Thyroid gland (tissue), 4 donors: ENCODE measurements at regions not wholly inside any gene's neighbourhood (a gene's known extent, or its start where the extent isn't known, plus 50 kb on each side); places are given as distances from the start of the nearest gene placed in this dataset.

Experiments used
- CTCF ChIP-seq, 6 experiments: fragments of 200-600 bp in 3 of 6; fragments of 450-650 bp in 3 of 6; sonication (generic) in 3 of 6; IDR thresholded peaks; one replicate each; pipeline ENCODE4 v1.5.1; 2016 to 2019; ENCODE audit warnings: antibody characterized with exemption in 6 of 6, mild to moderate bottlenecking in 2 of 6, inconsistent platforms in 1 of 6, moderate library complexity in 1 of 6
- POLR2A ChIP-seq, 2 donors: fragments of 450-650 bp; IDR thresholded peaks; one replicate each; pipeline ENCODE4 v1.6.1; 2017; ENCODE audit warnings: antibody characterized with exemption in 2 of 2, mild to moderate bottlenecking in 2 of 2, moderate library complexity in 1 of 2

- TF ChIP-seq CTCF (IDR thresholded peaks at IDR 0.05): no peak
- no peak for TF ChIP-seq POLR2A (IDR thresholded peaks at IDR 0.05)
Measured at GRCh38 chr4:171142045-171142444, 671.2 kb upstream of the GALNTL6 start.
